ENCODE measurements at regions not wholly inside any gene's neighbourhood (a gene's known extent, or its start where the extent isn't known, plus 50 kb on each side); places are given as distances from the start of the nearest gene placed in this dataset.

- TF ChIP-seq, protein P1, sequence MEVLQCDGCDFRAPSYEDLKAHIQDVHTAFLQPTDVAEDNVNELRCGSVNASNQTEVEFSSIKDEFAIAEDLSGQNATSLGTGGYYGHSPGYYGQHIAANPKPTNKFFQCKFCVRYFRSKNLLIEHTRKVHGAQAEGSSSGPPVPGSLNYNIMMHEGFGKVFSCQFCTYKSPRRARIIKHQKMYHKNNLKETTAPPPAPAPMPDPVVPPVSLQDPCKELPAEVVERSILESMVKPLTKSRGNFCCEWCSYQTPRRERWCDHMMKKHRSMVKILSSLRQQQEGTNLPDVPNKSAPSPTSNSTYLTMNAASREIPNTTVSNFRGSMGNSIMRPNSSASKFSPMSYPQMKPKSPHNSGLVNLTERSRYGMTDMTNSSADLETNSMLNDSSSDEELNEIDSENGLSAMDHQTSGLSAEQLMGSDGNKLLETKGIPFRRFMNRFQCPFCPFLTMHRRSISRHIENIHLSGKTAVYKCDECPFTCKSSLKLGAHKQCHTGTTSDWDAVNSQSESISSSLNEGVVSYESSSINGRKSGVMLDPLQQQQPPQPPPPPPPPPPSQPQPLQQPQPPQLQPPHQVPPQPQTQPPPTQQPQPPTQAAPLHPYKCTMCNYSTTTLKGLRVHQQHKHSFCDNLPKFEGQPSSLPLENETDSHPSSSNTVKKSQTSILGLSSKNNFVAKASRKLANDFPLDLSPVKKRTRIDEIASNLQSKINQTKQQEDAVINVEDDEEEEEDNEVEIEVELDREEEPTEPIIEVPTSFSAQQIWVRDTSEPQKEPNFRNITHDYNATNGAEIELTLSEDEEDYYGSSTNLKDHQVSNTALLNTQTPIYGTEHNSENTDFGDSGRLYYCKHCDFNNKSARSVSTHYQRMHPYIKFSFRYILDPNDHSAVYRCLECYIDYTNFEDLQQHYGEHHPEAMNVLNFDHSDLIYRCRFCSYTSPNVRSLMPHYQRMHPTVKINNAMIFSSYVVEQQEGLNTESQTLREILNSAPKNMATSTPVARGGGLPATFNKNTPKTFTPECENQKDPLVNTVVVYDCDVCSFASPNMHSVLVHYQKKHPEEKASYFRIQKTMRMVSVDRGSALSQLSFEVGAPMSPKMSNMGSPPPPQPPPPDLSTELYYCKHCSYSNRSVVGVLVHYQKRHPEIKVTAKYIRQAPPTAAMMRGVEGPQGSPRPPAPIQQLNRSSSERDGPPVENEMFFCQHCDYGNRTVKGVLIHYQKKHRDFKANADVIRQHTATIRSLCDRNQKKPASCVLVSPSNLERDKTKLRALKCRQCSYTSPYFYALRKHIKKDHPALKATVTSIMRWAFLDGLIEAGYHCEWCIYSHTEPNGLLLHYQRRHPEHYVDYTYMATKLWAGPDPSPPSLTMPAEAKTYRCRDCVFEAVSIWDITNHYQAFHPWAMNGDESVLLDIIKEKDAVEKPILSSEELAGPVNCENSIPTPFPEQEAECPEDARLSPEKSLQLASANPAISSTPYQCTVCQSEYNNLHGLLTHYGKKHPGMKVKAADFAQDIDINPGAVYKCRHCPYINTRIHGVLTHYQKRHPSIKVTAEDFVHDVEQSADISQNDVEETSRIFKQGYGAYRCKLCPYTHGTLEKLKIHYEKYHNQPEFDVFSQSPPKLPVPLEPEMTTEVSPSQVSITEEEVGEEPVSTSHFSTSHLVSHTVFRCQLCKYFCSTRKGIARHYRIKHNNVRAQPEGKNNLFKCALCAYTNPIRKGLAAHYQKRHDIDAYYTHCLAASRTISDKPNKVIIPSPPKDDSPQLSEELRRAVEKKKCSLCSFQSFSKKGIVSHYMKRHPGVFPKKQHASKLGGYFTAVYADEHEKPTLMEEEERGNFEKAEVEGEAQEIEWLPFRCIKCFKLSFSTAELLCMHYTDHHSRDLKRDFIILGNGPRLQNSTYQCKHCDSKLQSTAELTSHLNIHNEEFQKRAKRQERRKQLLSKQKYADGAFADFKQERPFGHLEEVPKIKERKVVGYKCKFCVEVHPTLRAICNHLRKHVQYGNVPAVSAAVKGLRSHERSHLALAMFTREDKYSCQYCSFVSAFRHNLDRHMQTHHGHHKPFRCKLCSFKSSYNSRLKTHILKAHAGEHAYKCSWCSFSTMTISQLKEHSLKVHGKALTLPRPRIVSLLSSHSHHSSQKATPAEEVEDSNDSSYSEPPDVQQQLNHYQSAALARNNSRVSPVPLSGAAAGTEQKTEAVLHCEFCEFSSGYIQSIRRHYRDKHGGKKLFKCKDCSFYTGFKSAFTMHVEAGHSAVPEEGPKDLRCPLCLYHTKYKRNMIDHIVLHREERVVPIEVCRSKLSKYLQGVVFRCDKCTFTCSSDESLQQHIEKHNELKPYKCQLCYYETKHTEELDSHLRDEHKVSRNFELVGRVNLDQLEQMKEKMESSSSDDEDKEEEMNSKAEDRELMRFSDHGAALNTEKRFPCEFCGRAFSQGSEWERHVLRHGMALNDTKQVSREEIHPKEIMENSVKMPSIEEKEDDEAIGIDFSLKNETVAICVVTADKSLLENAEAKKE (CRISPR knock-in tag; IDR thresholded peaks at IDR 0.05), result no peak
- no peak for TF ChIP-seq JUNB (IDR thresholded peaks at IDR 0.05; ENCODE audit: unreplicated experiment)
- no peak for TF ChIP-seq EZH2phosphoT487 (IDR thresholded peaks at IDR 0.05; ENCODE audit: unreplicated experiment)
Observed at GRCh38 chr4:57971261-57971660, 861.1 kb upstream of the IGFBP7 start (continued).

- no peaks in the 10 kb centered on the region for H3K4me1 ChIP-seq (ENCODE audit: insufficient read depth)
- H4K20me1 ChIP-seq (replicated peaks; ENCODE audit: insufficient read depth), result no peaks in the 10 kb centered on the region
- Mint-ChIP-seq H3K36me3 (ENCODE audit: low read depth) (peaks cover 22% of the 10 kb centered on the region), H3K4me1 (no peaks in the 10 kb centered on the region; the same call in 2 of the 3 replicates), H3K9me3 (peaks cover 33% of the 10 kb centered on the region), H3K27me3 (ENCODE audit: insufficient read depth, low read depth, poor library complexity) (no peaks in the 10 kb centered on the region), H3K27ac (no peak overlapping the region), H3K4me3 (no peak overlapping the region)
- ATAC-seq (no peak), DNase-seq (ENCODE audit: low spot score) (no peak)
- H3K4me2 ChIP-seq, result no peak overlapping the region
- no peak overlapping the region for H3K27ac ChIP-seq (ENCODE audit: low read depth)
- H3K79me2 ChIP-seq (replicated peaks; ENCODE audit: insufficient read depth), result no peaks in the 10 kb centered on the region
- no peaks in the 10 kb centered on the region for H3F3A ChIP-seq (replicated peaks; ENCODE audit: low read depth)
- no peaks in the 10 kb centered on the region for H3K27me3 ChIP-seq (ENCODE audit: insufficient read depth)
- no peaks in the 10 kb centered on the region for H3K36me3 ChIP-seq (ENCODE audit: insufficient read depth)
- H3K9me2 ChIP-seq (ENCODE audit: insufficient read depth), result peaks cover 5% of the 10 kb centered on the region; the same call in 1 of the 2 replicates
- H2AFZ ChIP-seq, result no peak overlapping the region
- no peak overlapping the region for H3K4me3 ChIP-seq
- TF ChIP-seq EZH2phosphoT487 (IDR thresholded peaks at IDR 0.05; ENCODE audit: unreplicated experiment) (no peak), STAT1 (IDR thresholded peaks at IDR 0.05; ENCODE audit: unreplicated experiment) (no peak), JUNB (IDR thresholded peaks at IDR 0.05; ENCODE audit: unreplicated experiment) (no peak), POLR2AphosphoS5 (IDR thresholded peaks at IDR 0.05; ENCODE audit: low read depth) (no peak)
- TF ChIP-seq, protein P2, sequence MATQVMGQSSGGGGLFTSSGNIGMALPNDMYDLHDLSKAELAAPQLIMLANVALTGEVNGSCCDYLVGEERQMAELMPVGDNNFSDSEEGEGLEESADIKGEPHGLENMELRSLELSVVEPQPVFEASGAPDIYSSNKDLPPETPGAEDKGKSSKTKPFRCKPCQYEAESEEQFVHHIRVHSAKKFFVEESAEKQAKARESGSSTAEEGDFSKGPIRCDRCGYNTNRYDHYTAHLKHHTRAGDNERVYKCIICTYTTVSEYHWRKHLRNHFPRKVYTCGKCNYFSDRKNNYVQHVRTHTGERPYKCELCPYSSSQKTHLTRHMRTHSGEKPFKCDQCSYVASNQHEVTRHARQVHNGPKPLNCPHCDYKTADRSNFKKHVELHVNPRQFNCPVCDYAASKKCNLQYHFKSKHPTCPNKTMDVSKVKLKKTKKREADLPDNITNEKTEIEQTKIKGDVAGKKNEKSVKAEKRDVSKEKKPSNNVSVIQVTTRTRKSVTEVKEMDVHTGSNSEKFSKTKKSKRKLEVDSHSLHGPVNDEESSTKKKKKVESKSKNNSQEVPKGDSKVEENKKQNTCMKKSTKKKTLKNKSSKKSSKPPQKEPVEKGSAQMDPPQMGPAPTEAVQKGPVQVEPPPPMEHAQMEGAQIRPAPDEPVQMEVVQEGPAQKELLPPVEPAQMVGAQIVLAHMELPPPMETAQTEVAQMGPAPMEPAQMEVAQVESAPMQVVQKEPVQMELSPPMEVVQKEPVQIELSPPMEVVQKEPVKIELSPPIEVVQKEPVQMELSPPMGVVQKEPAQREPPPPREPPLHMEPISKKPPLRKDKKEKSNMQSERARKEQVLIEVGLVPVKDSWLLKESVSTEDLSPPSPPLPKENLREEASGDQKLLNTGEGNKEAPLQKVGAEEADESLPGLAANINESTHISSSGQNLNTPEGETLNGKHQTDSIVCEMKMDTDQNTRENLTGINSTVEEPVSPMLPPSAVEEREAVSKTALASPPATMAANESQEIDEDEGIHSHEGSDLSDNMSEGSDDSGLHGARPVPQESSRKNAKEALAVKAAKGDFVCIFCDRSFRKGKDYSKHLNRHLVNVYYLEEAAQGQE (IDR thresholded peaks at IDR 0.05; ENCODE audit: unreplicated experiment), result no peak
Observed at GRCh38 chr4:57966987-57967760, 857.0 kb upstream of the IGFBP7 start.

Data from GM23338 (cell line).